Type B pancreatic cell (in vitro differentiated cells): ENCODE measurements at regions not wholly inside any gene's neighbourhood (a gene's known extent, or its start where the extent isn't known, plus 50 kb on each side); places are given as distances from the start of the nearest gene placed in this dataset.
"Not testable (repeated sequence)": the region's sequence is repeated elsewhere in the genome, so short reads cannot be mapped to it uniquely, and the experiment has no call there.

Source experiments
- DNase-seq: peaks from one replicate; pipeline ENCODE4 v3.0.0; 2021; ENCODE audit warnings: mixed read lengths; ENCODE audit not compliant: unreplicated experiment; ENCODE audit errors: extremely low spot score
- H3K27ac Mint-ChIP-seq: 2 replicates; pipeline ENCODE4 v1.8.0; 2021; ENCODE audit warnings: mild to moderate bottlenecking, mixed read lengths
- H3K27me3 Mint-ChIP-seq: 2 replicates; pipeline ENCODE4 v1.8.0; 2021; ENCODE audit warnings: mixed read lengths
- H3K36me3 Mint-ChIP-seq: 2 replicates; pipeline ENCODE4 v1.8.0; 2021; ENCODE audit warnings: mixed read lengths
- H3K4me1 Mint-ChIP-seq: one replicate; pipeline ENCODE4 v1.8.0; 2021; ENCODE audit warnings: mixed read lengths; ENCODE audit not compliant: unreplicated experiment
- H3K4me3 Mint-ChIP-seq: 2 replicates; pipeline ENCODE4 v1.8.0; 2021; ENCODE audit warnings: mild to moderate bottlenecking, mixed read lengths
- H3K9me3 Mint-ChIP-seq: 2 replicates; pipeline ENCODE4 v1.8.0; 2021; ENCODE audit warnings: mixed read lengths
- TF ChIP-seq, protein P1 (sequence below): fragments of 200-600 bp; sonication (generic); conservative IDR thresholded peaks from 2 replicates; pipeline ENCODE4 v1.5.0; 2021; ENCODE audit warnings: antibody characterized with exemption, mild to moderate bottlenecking

DNA sequence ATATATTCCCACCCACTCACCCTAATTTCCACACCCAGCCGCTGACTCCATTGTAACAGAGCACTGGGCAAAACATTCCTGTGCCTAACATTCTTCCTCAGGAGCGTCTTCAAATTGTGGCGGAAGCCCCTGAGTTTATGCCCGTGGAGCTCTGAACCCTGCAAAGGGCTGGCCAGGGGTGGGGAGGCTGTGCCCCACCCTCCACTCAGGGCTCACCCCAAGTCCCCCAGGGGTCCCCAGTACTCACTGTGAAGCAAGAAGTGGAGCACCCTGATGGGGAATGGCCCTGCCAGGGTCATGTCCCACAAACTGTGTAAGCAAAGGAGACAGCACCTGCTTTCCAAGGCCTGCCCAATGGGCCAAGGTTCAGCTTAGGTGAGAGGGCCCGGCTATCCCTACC, 303.2 kb downstream of the PREX1 start:
- H3K36me3 Mint-ChIP-seq, result no peaks in the 10 kb centered on the region
- H3K27ac Mint-ChIP-seq, result no peak overlapping the region
- DNase-seq, result no peak
- no peaks in the 10 kb centered on the region for H3K4me1 Mint-ChIP-seq
- H3K4me3 Mint-ChIP-seq, result no peak overlapping the region
- H3K9me3 Mint-ChIP-seq, result peaks cover 5% of the 10 kb centered on the region
- peaks cover 11% of the 10 kb centered on the region for H3K27me3 Mint-ChIP-seq
- TF ChIP-seq, protein P1, sequence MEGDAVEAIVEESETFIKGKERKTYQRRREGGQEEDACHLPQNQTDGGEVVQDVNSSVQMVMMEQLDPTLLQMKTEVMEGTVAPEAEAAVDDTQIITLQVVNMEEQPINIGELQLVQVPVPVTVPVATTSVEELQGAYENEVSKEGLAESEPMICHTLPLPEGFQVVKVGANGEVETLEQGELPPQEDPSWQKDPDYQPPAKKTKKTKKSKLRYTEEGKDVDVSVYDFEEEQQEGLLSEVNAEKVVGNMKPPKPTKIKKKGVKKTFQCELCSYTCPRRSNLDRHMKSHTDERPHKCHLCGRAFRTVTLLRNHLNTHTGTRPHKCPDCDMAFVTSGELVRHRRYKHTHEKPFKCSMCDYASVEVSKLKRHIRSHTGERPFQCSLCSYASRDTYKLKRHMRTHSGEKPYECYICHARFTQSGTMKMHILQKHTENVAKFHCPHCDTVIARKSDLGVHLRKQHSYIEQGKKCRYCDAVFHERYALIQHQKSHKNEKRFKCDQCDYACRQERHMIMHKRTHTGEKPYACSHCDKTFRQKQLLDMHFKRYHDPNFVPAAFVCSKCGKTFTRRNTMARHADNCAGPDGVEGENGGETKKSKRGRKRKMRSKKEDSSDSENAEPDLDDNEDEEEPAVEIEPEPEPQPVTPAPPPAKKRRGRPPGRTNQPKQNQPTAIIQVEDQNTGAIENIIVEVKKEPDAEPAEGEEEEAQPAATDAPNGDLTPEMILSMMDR, result no peak

DNA sequence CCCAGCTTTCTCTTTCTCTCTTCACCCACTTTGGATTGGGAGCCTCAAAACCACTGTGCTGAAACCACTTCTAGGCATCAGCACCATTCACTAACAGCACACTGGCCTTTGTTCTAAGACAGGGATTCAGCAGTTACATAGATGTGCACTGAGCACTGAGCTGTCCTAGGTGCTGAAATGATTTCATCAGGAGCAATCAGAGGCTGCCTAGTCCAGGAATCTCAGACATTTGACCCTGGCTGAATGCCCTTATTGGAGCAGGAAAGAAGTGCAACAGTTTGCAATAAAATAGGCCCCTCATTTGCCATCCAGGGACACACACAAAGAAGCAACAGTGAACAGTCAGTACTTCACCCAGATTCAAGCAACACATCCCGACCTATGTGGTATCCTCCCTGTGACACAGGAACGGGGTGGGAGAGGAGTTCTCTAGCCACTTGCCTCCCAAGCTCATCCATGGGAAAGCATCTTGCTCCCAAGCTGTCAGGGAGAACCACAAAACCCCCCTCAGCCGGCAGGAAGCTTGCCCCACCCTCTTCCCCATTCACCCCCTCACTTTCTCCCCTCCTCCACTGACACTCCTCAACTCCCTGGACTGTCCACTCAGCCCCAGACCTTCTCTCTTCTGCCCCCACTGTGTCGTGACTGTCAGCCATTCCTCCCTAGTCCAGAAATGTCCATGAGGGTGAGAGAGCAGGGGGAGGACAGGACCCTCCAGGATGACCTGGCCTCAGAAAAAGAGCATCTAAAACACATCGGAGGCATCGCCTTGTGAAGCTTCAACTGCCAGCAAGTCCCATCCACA, 304.4 kb downstream of the PREX1 start:
- Mint-ChIP-seq H3K9me3 (peaks cover 5% of the 10 kb centered on the region), H3K4me1 (no peaks in the 10 kb centered on the region), H3K27me3 (peaks cover 8% of the 10 kb centered on the region), H3K36me3 (no peaks in the 10 kb centered on the region), H3K4me3 (no peak overlapping the region), H3K27ac (no peak overlapping the region)
- no peak for DNase-seq
- TF ChIP-seq, protein P1, result no peak

DNA sequence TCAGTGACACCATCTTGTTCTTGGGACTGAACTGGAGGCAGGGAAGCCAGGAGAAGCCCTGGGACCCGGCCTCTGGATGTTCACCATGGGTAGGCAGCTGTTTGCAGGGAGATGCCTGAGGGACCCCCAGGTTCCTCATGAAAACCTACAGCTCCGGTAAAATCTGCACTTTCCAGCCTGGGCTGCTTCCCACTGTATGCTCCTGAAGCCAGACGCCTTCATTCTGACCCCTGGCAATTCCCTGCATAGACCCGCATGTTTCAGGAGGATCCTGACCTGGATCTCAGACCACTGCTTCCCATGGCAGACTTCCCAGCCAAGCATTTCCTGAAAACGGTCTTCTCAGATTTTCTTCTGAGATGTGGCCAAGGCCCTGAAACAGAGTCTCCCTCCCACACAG, 306.7 kb downstream of the PREX1 start:
- peaks cover 4% of the 10 kb centered on the region for H3K4me1 Mint-ChIP-seq
- no peaks in the 10 kb centered on the region for H3K36me3 Mint-ChIP-seq
- TF ChIP-seq, protein P1, result no peak

DNA sequence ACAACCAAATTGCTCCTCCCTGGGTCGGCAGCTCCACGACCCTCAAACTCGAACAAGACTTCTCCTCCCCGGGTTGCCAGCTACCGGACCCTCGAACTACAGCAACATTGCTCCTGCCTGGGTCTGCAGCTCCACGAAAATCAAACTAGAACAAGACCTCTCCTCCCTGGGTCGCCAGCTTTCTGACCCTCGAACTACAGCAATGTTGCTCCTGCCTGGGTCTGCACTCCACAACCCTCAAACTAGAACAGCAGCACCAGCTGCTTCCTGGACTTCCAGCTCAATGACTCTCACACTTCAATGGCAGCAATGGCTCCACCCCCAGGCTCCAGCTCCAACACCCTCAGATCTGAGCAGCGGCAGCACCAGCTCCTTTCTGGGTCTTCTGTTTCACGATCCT, 311.6 kb downstream of the PREX1 start:
- DNase-seq, H3K36me3 Mint-ChIP-seq, H3K4me1 Mint-ChIP-seq, H3K9me3 Mint-ChIP-seq, H3K27ac Mint-ChIP-seq, H3K4me3 Mint-ChIP-seq: not testable (repeated sequence)
- H3K27me3 Mint-ChIP-seq, result peaks cover 18% of the 10 kb centered on the region

More for the DNA sequence above, 306.7 kb downstream of the PREX1 start:
- peaks cover 15% of the 10 kb centered on the region for H3K27me3 Mint-ChIP-seq
- no peak overlapping the region for H3K4me3 Mint-ChIP-seq
- DNase-seq, result no peak
- H3K9me3 Mint-ChIP-seq, result peaks cover 5% of the 10 kb centered on the region
- H3K27ac Mint-ChIP-seq, result no peak overlapping the region

DNA sequence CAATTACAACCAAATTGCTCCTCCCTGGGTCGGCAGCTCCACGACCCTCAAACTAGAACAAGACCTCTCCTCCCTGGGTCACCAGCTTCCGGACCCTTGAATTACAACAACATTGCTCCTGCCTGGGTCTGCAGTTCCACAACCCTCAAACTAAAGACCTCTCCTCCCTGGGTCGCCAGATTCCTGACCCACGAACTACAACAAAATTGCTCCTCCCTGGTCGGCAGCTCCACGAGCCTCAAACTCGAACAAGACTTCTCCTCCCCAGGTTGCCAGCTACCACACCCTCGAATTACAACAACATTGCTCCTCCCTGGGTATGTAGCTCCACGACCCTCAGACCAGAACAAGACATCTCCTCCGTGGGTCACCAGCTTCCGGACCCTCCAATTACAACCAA, 313.2 kb downstream of the PREX1 start:
- not testable (repeated sequence) for H3K4me1 Mint-ChIP-seq, H3K4me3 Mint-ChIP-seq, H3K9me3 Mint-ChIP-seq, H3K36me3 Mint-ChIP-seq, H3K27ac Mint-ChIP-seq, DNase-seq
- H3K27me3 Mint-ChIP-seq, result peaks cover 18% of the 10 kb centered on the region

DNA sequence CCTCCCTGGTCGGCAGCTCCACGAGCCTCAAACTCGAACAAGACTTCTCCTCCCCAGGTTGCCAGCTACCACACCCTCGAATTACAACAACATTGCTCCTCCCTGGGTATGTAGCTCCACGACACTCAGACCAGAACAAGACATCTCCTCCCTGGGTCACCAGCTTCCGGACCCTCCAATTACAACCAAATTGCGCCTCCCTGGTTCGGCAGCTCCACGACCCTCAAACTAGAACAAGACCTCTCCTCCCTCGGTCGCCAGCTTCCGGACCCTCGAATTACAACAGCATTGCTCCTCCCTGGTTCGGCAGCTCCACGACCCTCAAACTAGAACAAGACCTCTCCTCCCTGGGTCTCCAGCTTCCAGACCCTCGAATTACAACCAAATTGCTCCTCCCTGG, 315.3 kb downstream of the PREX1 start:
- peaks cover 18% of the 10 kb centered on the region for H3K27me3 Mint-ChIP-seq
- H3K4me1 Mint-ChIP-seq, H3K4me3 Mint-ChIP-seq, H3K9me3 Mint-ChIP-seq, H3K27ac Mint-ChIP-seq, H3K36me3 Mint-ChIP-seq, DNase-seq: not testable (repeated sequence)

DNA sequence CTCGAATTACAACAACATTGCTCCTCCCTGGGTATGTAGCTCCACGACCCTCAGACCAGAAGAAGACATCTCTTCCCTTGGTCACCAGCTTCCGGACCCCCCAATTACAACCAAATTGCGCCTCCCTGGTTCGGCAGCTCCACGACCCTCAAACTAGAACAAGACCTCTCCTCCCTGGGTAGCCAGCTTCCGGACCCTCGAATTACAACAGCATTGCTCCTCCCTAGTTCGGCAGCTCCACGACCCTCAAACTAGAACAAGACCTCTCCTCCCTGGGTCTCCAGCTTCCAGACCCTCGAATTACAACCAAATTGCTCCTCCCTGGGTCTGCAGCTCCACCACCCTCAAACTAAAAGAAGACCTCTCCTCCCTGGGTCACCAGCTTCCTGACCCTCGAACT, 322.7 kb downstream of the PREX1 start:
- H3K36me3 Mint-ChIP-seq, DNase-seq, H3K4me1 Mint-ChIP-seq, H3K9me3 Mint-ChIP-seq, H3K4me3 Mint-ChIP-seq, H3K27me3 Mint-ChIP-seq, H3K27ac Mint-ChIP-seq: not testable (repeated sequence)
